ENCODE measurements at regions not wholly inside any gene's neighbourhood (a gene's known extent, or its start where the extent isn't known, plus 50 kb on each side); places are given as distances from the start of the nearest gene placed in this dataset.

DNA sequence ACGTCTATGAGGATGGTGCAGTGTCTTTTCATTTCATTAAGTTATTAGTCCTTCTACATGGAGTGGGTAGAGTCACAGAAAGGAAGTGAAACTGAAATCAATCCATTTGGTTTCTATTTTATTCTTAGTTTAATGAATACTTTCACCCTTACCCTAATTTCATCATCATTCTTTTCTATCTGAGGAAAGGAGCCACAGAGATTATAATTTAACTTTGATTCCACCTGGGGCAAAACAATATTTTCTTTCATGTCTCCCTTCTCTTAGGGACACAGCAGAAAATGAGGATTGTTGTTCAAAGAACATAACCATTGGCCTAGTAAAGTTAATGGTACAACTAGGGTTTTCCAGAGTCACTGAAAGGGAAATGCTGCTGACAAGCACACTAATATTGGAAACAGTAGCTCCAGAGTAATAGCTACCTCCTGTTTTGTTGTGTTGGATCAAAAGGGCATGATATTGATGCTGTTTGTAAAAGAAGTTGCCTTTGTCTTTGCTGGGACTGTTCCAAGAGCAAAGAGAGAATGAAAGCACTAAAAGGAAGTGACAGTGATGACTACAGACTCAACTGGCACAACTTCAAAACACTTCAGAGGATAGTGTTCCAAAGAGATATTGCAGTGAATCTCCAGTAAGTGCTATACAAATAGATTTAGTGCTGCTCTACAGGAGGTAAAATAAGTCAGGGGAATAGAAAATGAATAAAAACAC is 247.1 kb upstream of the PITX2 start:
- no peak overlapping the region for H2BK12ac ChIP-seq (ENCODE audit: low read depth, low read length)
- no peaks in the 10 kb centered on the region for H3K9me3 ChIP-seq (ENCODE audit: insufficient read depth in 2 of 2, low read depth in 1 of 2, low read length in 1 of 2)
- H3K9ac ChIP-seq (replicated peaks in 1 of 4; ENCODE audit: extremely low read depth in 1 of 4, low read depth in 3 of 4, low read length in 3 of 4), result no peak overlapping the region
- no peak overlapping the region for H3K14ac ChIP-seq (ENCODE audit: insufficient read length)
- no peaks in the 10 kb centered on the region for H4K20me1 ChIP-seq (replicated peaks in 1 of 2; ENCODE audit: control insufficient read depth in 1 of 2, insufficient read depth in 2 of 2, low read length in 2 of 2)
- no peak for DNase-seq (ENCODE audit: low read depth in 1 of 2, low spot score in 2 of 2)
- ChIA-PET CTCF (ENCODE audit: partially characterized antibody) (no interaction called here), POLR2A (ENCODE audit: partially characterized antibody) (no interaction called here)
- no peaks in the 10 kb centered on the region for H3K79me2 ChIP-seq (ENCODE audit: control insufficient read depth in 1 of 2, insufficient read depth in 2 of 2, low read length in 2 of 2)
- no peak overlapping the region for H2BK120ac ChIP-seq (replicated peaks; ENCODE audit: low read depth, low read length)
- H2BK20ac ChIP-seq (ENCODE audit: low read length), result no peak overlapping the region
- H3K36me3 ChIP-seq (ENCODE audit: control insufficient read depth in 2 of 4, insufficient read depth in 4 of 4, low read length in 3 of 4), result no peaks in the 10 kb centered on the region
- no peak for TF ChIP-seq SRF (IDR thresholded peaks at IDR 0.05; ENCODE audit: low read depth, low read length)
- no peak for TF ChIP-seq YY1 (IDR thresholded peaks at IDR 0.05; ENCODE audit: low read depth, low read length)
- TF ChIP-seq EP300 (IDR thresholded peaks at IDR 0.05; ENCODE audit: borderline replicate concordance in 1 of 2, low read depth in 2 of 2, low read length in 2 of 2), result no peak
- no peak for TF ChIP-seq SAP30 (IDR thresholded peaks at IDR 0.05; ENCODE audit: insufficient read depth, insufficient replicate concordance, low read length)
- TF ChIP-seq GTF2F1 (IDR thresholded peaks at IDR 0.05; ENCODE audit: borderline replicate concordance, low read depth, low read length), result no peak
- WGBS, 2 experiments (ENCODE audit: extremely low coverage in 1 of 2, insufficient coverage in 1 of 2, insufficient read length in 1 of 2, insufficient replicate concordance in 2 of 2, low coverage in 1 of 2, low lambda C conversion rate in 2 of 2, missing lambda C conversion rate in 1 of 2), result 82% methylated on average over 1 of the region's 1 CpG; no CpG with 5 or more reads in 1 of the 2 experiments
- no peaks in the 10 kb centered on the region for H3K79me1 ChIP-seq (ENCODE audit: low read depth, low read length)
- H3K23me2 ChIP-seq (ENCODE audit: low read depth, low read length), result no peaks in the 10 kb centered on the region
- no peak overlapping the region for H3K4me2 ChIP-seq (ENCODE audit: insufficient read depth in 1 of 2, low read depth in 2 of 2, low read length in 2 of 2)
- H3K27ac ChIP-seq (ENCODE audit: low read depth, low read length), result no peak overlapping the region
- no peak overlapping the region for H3K23ac ChIP-seq (ENCODE audit: insufficient read length)
- no peak overlapping the region for H2BK5ac ChIP-seq (ENCODE audit: low read depth, low read length)
- no peak overlapping the region for H3K4me3 ChIP-seq (ENCODE audit: extremely low read depth in 1 of 4, insufficient read depth in 2 of 4, low read depth in 3 of 4, low read length in 4 of 4)
- no peak overlapping the region for H4K8ac ChIP-seq (ENCODE audit: extremely low read depth, insufficient read depth, low read length)
- H3K18ac ChIP-seq (ENCODE audit: extremely low read depth, low read length), result no peak overlapping the region
- no peak overlapping the region for H4K5ac ChIP-seq (ENCODE audit: insufficient read length, low read depth, low read length)
- H2BK15ac ChIP-seq (ENCODE audit: low read length), result no peak overlapping the region
- no peak overlapping the region for H3K4ac ChIP-seq (replicated peaks; ENCODE audit: insufficient read length, low read depth, low read length)
- H2AK5ac ChIP-seq (ENCODE audit: low read depth, low read length), result no peak overlapping the region
- H3K4me1 ChIP-seq (replicated peaks in 1 of 4; ENCODE audit: control insufficient read depth in 3 of 4, insufficient read depth in 4 of 4, low read length in 3 of 4), result no peaks in the 10 kb centered on the region
- no peaks in the 10 kb centered on the region for H3K27me3 ChIP-seq (replicated peaks in 1 of 4; ENCODE audit: control insufficient read depth in 3 of 4, extremely low read depth in 1 of 4, insufficient read depth in 3 of 4, low read length in 3 of 4)
- H2AFZ ChIP-seq (ENCODE audit: low read length), result no peak overlapping the region
- no peak overlapping the region for H3K56ac ChIP-seq (replicated peaks; ENCODE audit: insufficient read length, low read depth, low read length)
- FAIRE-seq, result no peak
- H4K91ac ChIP-seq (replicated peaks; ENCODE audit: insufficient read length, low read length), result no peak overlapping the region
